GM23338 (cell line): ENCODE measurements at regions not wholly inside any gene's neighbourhood (a gene's known extent, or its start where the extent isn't known, plus 50 kb on each side); places are given as distances from the start of the nearest gene placed in this dataset.
A peak's percentile ranks its signal among the peaks of the same experiment; 100 is the strongest.

ENCODE experiments used
- ATAC-seq: fragments of 200-7000 bp; cut with Tn5 transposase; 3 replicates; pipeline ENCODE4 v1.9.1; 2020
- DNase-seq: peaks from one replicate; pipeline ENCODE4 v3.0.0-alpha.2; 2015; ENCODE audit warnings: low spot score
- H2AFZ ChIP-seq: fragments of 200-600 bp; sonication (generic); 2 replicates; pipeline ENCODE4 v1.8.0; 2016; ENCODE audit warnings: antibody characterized with exemption, mild to moderate bottlenecking, moderate library complexity
- H3F3A ChIP-seq: fragments of 200-600 bp; sonication (generic); replicated peaks from 2 replicates; pipeline ENCODE4 v1.8.0; 2017; ENCODE audit warnings: antibody characterized with exemption, mixed run types, low read depth
- H3K27ac ChIP-seq: fragments of 200-600 bp; sonication (generic); 2 replicates; pipeline ENCODE4 v1.6.1; 2016; ENCODE audit warnings: low read depth
- H3K27me3 ChIP-seq: fragments of 200-600 bp; sonication (generic); 2 replicates; pipeline ENCODE4 v1.8.0; 2016; ENCODE audit warnings: mild to moderate bottlenecking, mixed run types, moderate library complexity; ENCODE audit not compliant: insufficient read depth
- H3K36me3 ChIP-seq: fragments of 200-600 bp; sonication (generic); 2 replicates; pipeline ENCODE4 v1.8.0; 2016; ENCODE audit warnings: mild to moderate bottlenecking; ENCODE audit not compliant: insufficient read depth
- H3K4me1 ChIP-seq: fragments of 200-600 bp; sonication (generic); 2 replicates; pipeline ENCODE4 v1.8.0; 2016; ENCODE audit warnings: mild to moderate bottlenecking, moderate library complexity; ENCODE audit not compliant: insufficient read depth
- H3K4me2 ChIP-seq: fragments of 200-600 bp; sonication (generic); 2 replicates; pipeline ENCODE4 v1.7.1; 2017; ENCODE audit warnings: mixed run types
- H3K4me3 ChIP-seq: fragments of 200-600 bp; sonication (generic); 2 replicates; pipeline ENCODE4 v1.6.1; 2016; ENCODE audit warnings: mixed run types
- H3K79me2 ChIP-seq: fragments of 200-600 bp; sonication (generic); replicated peaks from 2 replicates; pipeline ENCODE4 v1.8.0; 2017; ENCODE audit warnings: mild to moderate bottlenecking; ENCODE audit not compliant: insufficient read depth
- H3K9me2 ChIP-seq: fragments of 200-600 bp; sonication (generic); 2 replicates; pipeline ENCODE4 v1.8.0; 2017; ENCODE audit not compliant: insufficient read depth
- H4K20me1 ChIP-seq: fragments of 200-600 bp; sonication (generic); replicated peaks from 2 replicates; pipeline ENCODE4 v1.8.0; 2017; ENCODE audit warnings: mild to moderate bottlenecking; ENCODE audit not compliant: insufficient read depth
- H3K27ac Mint-ChIP-seq: 2 replicates; pipeline ENCODE4 v1.8.0; 2020; ENCODE audit warnings: inconsistent platforms, mild to moderate bottlenecking, moderate library complexity, mixed read lengths
- H3K27me3 Mint-ChIP-seq: 3 replicates; pipeline ENCODE4 v1.8.0; 2022; ENCODE audit warnings: low read depth, mild to moderate bottlenecking, moderate library complexity, mixed read lengths, inconsistent platforms; ENCODE audit not compliant: insufficient read depth, poor library complexity
- H3K36me3 Mint-ChIP-seq: 3 replicates; pipeline ENCODE4 v1.8.0; 2021; ENCODE audit warnings: low read depth, mild to moderate bottlenecking, inconsistent platforms, moderate library complexity, mixed read lengths
- H3K4me1 Mint-ChIP-seq: 3 replicates; pipeline ENCODE4 v1.8.0; 2020; ENCODE audit warnings: mild to moderate bottlenecking, inconsistent platforms, mixed read lengths
- H3K4me3 Mint-ChIP-seq: 3 replicates; pipeline ENCODE4 v1.8.0; 2021; ENCODE audit warnings: moderate library complexity, mild to moderate bottlenecking, inconsistent platforms, mixed read lengths
- H3K9me3 Mint-ChIP-seq: 3 replicates; pipeline ENCODE4 v1.8.0; 2020; ENCODE audit warnings: moderate library complexity, mild to moderate bottlenecking, inconsistent platforms, mixed read lengths
- CREB1 ChIP-seq: fragments of 250-450 bp; sonication (Bioruptor Pico); IDR thresholded peaks from 2 replicates; pipeline ENCODE4 v1.5.0; 2020; ENCODE audit warnings: low read depth, mild to moderate bottlenecking, moderate library complexity
- CTCF ChIP-seq, 2 experiments: fragments of 200-600 bp in 1 of 2; sonication (generic) in 1 of 2; conservative IDR thresholded peaks; 2 replicates each; pipeline versions ENCODE4 v1.5.1 to v1.6.1; 2016 to 2017; ENCODE audit warnings: antibody characterized with exemption in 2 of 2, low read depth in 2 of 2, mild to moderate bottlenecking in 2 of 2, moderate library complexity in 1 of 2
- ETS1 ChIP-seq: IDR thresholded peaks from 2 replicates; pipeline ENCODE4 v1.6.1; 2016; ENCODE audit warnings: antibody characterized with exemption
- EZH2 ChIP-seq: fragments of 200-600 bp; sonication (generic); IDR thresholded peaks from one replicate; pipeline ENCODE4 v1.8.0; 2017; ENCODE audit warnings: antibody characterized with exemption, mild to moderate bottlenecking, low read depth; ENCODE audit not compliant: unreplicated experiment
- NANOG ChIP-seq: IDR thresholded peaks from 2 replicates; pipeline ENCODE4 v1.6.1; 2016; ENCODE audit warnings: antibody characterized with exemption, borderline replicate concordance
- POLR2AphosphoS5 ChIP-seq: IDR thresholded peaks from 2 replicates; pipeline ENCODE4 v1.6.1; 2016; ENCODE audit warnings: antibody characterized with exemption, low read depth
- REST ChIP-seq: IDR thresholded peaks from one replicate; pipeline ENCODE4 v1.6.1; 2018; ENCODE audit warnings: antibody characterized with exemption; ENCODE audit not compliant: unreplicated experiment
- STAT1 ChIP-seq: IDR thresholded peaks from one replicate; pipeline ENCODE4 v1.6.1; 2016; ENCODE audit warnings: antibody characterized with exemption; ENCODE audit not compliant: unreplicated experiment
- ZNF114 ChIP-seq: fragments of 250-450 bp; sonication (Bioruptor Pico); IDR thresholded peaks from 2 replicates; pipeline ENCODE4 v1.5.0; 2020; ENCODE audit warnings: mild to moderate bottlenecking, moderate library complexity
- ZNF331 ChIP-seq: fragments of 250-450 bp; sonication (Bioruptor Pico); IDR thresholded peaks from 2 replicates; pipeline ENCODE4 v1.5.0; 2020; ENCODE audit warnings: low read depth, mild to moderate bottlenecking, moderate library complexity
- ZNF462 ChIP-seq: fragments of 250-450 bp; sonication (Bioruptor Pico); IDR thresholded peaks from 2 replicates; pipeline ENCODE4 v1.5.0; 2020; ENCODE audit warnings: mild to moderate bottlenecking, moderate library complexity

- no peak for TF ChIP-seq REST
- TF ChIP-seq ETS1, result no peak
- no peak for TF ChIP-seq CTCF (conservative IDR thresholded peaks at IDR 0.05; ENCODE audit: low read depth in 2 of 2)
- no peak for TF ChIP-seq POLR2AphosphoS5
Measured at GRCh38 chr2:9771101-9771449, 72.2 kb upstream of the TAF1B start (continued).

GRCh38 chr2:9771481-9772017, 71.7 kb upstream of the TAF1B start:
- Histone ChIP-seq H3K79me2 (no peaks in the 10 kb centered on the region), H3K4me3 (no peak overlapping the region), H3K9me2 (no peaks in the 10 kb centered on the region), H3K36me3 (no peaks in the 10 kb centered on the region), H3K4me2 (no peak overlapping the region), H3F3A (no peaks in the 10 kb centered on the region), H3K27ac (no peak overlapping the region), H2AFZ (no peak overlapping the region), H4K20me1 (no peaks in the 10 kb centered on the region), H3K27me3 (no peaks in the 10 kb centered on the region), H3K4me1 (peaks cover 19% of the 10 kb centered on the region; the same call in 1 of the 2 replicates)
- peaks cover 48% of the 10 kb centered on the region for H3K4me1 Mint-ChIP-seq
- peaks cover 24% of the 10 kb centered on the region for H3K27me3 Mint-ChIP-seq
- ATAC-seq, result no peak
- H3K36me3 Mint-ChIP-seq, result no peaks in the 10 kb centered on the region; the same call in 2 of the 3 replicates
- H3K4me3 Mint-ChIP-seq, result no peak overlapping the region
- peaks cover 2% of the 10 kb centered on the region; the same call in 1 of the 3 replicates for H3K9me3 Mint-ChIP-seq
- H3K27ac Mint-ChIP-seq, result no peak overlapping the region
- peak; percentile 58 for DNase-seq
- TF ChIP-seq EZH2 (no peak), ZNF462 (CRISPR knock-in tag) (no peak), STAT1 (no peak), ZNF331 (CRISPR knock-in tag) (no peak), ZNF114 (CRISPR knock-in tag) (no peak), POLR2AphosphoS5 (no peak), ETS1 (no peak), NANOG (no peak), CREB1 (no peak)
